GM19463 (cell line): ENCODE measurements at regions not wholly inside any gene's neighbourhood (a gene's known extent, or its start where the extent isn't known, plus 50 kb on each side); places are given as distances from the start of the nearest gene placed in this dataset.
"Not testable (repeated sequence)": the region's sequence is repeated elsewhere in the genome, so short reads cannot be mapped to it uniquely, and the experiment has no call there.

Experiments used
- ATAC-seq: cut with Tn5 transposase; IDR thresholded peaks from one replicate; pipeline ENCODE4 v1.9.1; 2021; ENCODE audit warnings: mild to moderate bottlenecking, moderate library complexity; ENCODE audit not compliant: unreplicated experiment

DNA sequence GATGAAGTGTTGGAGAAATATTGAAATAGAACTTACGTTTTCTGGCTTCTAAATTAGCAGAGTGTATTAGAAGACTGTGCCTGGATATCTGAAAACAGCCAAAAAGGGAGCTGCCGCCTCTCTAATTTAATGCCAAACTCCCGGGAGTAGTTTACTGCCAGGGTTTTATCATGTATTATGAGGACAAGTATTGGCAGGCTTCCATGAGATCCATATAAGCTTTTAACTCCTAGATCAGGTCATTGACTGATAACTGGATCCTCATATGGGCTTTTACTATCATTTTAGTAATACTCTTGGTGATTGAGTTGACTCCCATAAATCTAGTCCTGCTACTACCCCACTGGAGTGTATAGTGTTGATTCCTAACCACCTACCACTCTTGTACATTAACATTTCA lies 178.4 kb upstream of the CXADR start:
- ATAC-seq: no peak

DNA sequence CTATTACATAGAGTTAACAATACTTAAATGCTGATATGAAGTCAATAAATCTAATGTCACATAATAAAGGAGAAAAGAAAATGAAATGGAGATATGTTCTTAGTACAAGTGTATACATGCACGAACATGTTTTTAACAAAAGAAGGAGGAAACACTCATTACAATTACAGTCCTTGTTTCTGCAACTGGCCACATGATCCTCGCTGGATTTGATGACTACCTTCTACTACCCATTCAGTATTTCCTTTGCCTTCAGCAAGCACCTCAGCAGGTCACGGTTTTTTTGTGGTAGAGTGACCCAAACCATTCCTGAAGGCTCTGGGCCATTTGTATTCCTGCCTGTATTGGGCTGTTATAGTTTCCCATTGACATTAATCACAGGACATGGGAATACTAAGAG lies 172.8 kb upstream of the CXADR start:
- no peak for ATAC-seq

DNA sequence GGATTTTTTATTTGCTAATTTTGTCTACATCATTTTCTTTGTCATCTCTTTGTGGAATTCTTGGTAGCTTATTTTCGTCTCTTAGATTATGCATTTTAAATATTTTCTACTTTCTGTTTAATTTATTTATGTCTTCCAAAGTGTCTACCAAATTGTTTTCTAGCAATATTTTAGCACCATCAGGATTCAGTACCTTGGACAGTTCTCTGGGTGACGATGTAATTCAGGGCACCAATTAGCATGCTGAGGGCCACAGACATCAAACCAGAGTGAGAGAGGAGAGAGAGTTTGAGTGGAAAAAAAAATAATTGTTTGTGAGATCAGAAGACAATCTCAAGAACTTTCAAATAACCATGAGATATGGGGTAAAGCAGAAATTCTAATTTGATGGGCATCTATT lies 169.8 kb upstream of the CXADR start:
- ATAC-seq: no peak

DNA sequence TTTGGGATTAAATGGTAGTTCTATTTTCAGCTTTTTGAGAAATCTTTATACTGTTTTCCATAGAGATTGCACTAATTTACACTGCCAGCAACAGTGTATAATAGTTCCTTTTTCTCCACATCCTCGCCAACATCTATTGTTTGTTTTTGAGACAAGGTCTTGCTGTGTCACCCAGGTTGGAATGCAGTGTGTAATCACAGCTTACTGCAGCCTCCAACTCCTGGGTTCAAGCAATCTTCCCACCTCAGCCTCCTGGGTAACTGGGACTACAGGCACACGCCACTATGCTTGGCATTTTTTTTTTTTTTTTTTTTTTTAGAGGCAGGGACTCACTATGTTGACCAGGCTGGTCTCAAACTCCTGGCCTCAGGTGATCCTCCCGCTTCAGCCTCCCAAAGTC lies 164.5 kb upstream of the CXADR start:
- no peak for ATAC-seq

DNA sequence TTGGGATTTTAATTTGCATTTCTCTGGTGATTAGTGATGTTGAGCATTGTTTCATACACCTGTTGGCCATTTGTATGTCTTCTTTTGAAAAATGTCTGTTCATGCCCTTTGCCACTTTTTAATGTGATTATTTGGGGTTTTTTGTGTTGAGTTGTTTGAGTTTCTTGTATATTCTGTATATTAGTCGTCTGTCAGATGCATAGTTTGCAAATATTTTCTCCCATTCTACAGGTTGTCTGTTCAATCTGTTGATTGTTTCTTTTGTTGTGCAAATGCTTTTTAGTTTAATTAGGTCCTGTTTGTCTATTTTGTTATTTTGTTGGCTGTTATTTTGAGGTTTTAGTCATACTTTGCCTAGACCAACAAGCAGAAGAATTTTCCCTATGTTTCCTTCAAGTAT lies 164.0 kb upstream of the CXADR start:
- no peak for ATAC-seq

DNA sequence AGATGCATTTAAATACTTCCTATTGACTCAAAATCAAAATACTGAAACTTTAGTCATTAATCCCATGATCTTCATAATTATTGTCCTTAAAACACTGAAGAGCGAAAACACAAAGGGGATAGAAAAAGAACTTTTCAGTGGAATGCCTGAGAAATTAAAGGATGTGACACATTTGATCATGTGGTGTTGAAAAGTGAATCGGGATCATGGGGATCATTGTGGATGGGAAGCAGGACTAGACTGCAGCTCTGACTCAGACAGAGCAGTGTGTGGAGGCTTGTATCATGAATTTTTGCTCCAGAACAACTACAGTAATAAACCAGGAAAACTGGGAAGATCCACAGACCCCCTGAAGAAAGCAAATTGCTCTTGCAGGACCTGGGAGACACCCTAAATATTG lies 161.1 kb upstream of the CXADR start:
- ATAC-seq: no peak

DNA sequence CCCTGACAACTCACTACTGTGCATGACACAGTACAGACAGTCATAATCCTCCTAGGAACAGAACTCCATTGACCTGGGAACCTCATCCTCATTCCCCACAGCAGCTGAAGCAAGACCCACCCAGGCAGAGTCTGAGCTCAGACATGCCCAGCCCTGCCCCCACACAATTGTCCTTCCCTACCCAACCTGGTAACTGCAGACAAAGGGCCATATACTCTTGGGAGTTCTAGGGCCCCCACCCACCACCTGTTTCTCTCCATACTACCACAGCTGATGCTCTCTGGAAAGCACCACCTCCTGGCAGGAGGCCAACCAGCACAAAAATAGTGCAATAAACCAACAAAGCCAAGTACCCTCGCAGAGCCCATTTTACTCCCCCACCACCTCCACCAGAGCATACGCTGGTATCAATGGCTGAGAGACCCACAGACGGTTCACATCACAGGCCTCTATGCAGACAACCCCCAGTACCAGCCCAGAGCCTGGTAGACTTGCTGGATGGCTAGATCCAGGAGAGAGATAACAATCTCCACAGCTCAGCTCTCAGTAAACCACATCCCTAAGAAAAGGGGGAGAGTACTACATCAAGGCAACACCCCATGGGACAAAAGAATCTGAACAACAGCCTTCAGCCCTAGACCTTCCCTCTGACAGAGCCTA lies 159.7 kb upstream of the CXADR start:
- no peak for ATAC-seq

DNA sequence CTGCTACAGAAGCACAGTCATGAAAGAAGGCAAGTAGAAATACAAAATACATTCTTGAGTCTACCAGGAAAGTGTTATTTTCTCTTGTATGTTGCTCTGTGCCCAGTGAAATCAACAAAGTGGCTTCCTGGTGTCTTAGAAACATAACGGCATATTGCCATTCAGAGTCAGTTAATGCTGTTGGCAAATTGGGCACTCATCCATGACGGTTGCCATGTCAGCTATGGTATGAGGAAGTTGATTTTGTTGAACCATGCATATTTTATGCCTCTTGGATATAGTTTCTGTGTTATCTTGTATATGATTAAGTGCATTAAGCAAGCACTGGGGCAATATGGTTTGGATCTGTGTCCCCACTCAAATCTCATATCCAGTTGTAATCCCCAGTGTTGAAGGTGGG lies 153.1 kb upstream of the CXADR start:
- ATAC-seq: no peak

DNA sequence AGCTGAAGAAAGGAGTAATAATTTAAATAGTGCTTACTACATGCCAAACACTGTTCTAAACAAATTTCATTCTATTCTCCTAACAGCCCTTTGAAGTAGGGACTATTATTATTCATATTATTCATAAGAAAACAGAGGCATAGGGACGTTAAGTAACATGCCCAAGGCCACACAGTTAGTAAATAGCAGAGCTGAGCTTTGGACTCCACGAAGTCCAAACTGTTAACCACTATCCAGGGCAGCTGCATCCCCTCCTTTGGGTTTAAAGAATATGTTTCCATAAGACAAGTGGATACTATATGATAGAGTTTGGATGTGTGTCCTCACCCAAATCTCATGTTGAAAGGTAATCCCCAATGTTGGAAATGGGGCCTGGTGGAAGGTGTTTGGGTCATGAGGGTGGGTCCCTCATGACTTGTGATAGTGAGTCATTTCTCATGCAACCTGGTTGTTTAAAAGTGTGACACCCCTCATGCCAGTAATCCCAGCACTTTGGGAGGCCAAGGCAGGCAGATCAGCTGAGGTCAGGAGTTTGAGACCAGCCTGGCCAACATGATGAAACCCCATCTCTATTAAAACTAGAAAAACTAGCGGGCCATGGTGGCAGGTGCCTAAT lies 144.0 kb upstream of the CXADR start:
- no peak for ATAC-seq

DNA sequence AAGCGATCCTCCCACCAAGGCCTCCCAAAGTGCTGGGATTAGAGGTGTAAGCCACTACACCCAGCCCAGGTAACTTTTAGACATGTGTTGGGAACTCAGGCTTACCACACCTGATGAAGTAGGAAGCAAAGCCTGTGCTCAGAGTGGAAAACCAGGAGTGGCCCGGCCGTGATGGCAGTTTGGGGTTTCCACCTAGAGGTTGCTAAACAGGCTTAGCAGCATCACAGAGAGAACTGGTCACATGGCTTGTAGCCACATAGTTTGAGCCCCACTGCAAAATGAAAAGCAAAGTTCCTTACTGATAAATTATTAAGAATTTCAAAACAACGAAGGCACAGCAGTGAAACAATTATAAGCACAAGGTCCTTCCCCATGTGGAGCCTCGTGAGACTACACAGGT lies 142.6 kb upstream of the CXADR start:
- ATAC-seq: no peak

DNA sequence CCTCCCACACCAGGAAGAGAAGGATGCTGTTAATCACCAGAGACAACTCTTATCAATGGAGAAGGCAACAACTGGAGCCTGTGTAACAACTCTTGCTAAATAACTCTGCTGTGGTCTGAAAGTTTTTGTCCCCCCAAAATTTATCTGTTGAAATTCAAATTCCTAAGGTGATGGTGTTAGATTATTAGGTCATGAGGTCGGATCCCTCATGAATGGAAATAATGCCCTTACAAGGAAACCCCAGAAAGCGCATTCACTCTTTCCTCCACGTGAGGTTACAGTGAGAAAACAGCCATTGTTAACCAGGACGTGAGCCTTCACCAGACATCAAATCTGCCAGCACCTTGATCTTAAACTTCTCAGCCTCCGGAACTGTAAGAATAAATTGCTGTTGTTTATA lies 141.9 kb upstream of the CXADR start:
- no peak for ATAC-seq

DNA sequence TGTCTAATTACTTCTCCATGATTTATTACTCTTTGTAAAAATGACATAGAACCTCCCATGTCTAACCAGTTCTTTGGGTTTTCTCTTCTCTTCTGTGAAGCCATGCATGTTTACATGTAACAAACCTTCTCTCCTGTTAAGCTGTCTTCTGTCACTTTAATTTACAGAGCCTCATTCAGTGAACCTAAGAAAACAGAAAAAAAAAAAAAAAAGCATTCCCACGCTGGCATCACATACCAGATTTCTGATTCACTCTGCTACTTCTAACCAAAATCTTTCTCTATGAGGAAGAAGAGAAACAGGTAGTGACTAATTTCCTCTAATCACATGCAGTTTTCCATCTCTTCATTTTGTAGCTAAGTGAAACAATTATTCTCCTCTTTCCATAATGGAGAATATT lies 141.4 kb upstream of the CXADR start:
- ATAC-seq: no peak

DNA sequence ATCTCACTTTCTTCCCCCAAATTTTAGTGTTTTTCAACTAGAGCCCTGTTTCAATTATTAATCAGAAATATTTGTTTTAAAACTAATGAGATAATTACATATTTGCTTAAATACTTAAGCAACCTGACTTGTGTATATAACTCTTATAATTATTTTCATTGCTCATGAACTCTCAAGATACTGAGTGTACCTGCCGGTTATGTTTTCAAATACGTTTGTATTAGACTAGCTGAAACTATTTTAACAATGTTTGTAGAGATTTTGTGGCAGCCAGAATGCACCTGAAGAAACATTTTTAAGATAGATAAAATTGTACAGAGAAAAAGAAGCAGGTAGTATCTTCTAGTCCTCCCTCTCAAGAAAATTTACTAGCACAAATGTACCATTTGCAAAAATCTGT lies 140.6 kb upstream of the CXADR start:
- no peak for ATAC-seq

DNA sequence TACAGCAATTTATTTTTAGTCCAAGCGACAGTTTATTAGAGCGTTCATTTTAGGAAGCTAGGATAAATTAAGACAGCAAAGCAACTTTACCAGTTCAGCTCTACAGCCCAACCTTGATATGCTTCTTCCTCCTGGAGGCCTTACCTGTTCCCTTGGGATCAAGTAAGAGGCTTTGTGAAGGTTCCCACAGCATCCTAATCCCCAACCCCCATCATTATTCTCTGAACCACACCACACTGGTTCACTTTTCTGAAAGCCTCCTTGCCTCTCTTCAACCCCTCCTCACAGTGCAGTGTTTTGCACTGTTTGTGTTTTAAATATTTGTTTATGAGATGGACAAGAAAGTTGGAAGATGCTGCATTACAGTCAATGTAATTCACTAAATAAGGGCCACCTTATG lies 126.3 kb upstream of the CXADR start:
- no peak for ATAC-seq

DNA sequence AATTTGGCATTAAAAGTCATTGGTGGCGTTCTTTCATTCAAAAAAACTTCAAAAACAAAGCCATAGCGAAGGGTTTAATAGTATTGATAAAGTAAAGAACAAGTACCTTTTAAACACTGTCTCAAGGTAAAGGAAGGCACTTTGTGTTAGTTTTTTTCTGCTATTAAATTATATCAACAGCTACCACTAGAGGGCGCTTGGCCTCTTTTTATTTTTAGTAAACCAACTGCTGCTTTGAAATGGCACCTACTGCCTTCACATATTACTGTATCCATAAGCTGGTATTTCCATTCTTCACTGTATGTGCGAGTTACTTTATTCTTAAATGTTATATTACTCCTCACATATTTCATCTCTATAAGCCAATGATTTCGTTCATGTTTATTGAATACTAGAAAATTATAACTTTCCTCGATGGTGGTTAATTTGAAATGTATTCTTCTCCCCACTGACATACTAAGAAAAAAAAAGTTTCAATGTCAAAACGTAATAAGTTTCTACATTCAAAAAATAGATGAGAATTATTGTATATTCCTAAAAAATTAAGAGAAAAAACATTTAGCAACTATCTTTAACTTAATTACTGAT lies 125.7 kb upstream of the CXADR start:
- ATAC-seq: no peak

DNA sequence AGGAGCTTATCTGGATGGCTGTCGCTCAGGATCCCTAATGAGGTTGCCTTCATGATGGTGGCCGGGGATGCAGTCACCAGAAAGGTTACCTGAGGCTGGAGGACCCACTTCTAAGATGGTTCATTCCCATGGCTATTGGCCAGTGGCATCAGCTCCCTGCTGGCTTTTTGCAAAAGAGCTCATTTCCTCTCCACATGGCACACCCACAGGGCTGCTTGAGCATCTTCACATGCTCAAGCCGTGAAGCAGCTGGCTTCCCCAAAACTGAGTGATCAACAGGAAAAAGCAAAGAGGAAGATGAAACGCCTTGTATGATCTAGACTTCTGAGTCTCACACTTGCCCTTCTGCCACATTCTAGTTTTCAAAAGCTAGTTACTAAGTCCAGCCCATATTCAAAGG lies 124.6 kb upstream of the CXADR start:
- ATAC-seq: no peak

DNA sequence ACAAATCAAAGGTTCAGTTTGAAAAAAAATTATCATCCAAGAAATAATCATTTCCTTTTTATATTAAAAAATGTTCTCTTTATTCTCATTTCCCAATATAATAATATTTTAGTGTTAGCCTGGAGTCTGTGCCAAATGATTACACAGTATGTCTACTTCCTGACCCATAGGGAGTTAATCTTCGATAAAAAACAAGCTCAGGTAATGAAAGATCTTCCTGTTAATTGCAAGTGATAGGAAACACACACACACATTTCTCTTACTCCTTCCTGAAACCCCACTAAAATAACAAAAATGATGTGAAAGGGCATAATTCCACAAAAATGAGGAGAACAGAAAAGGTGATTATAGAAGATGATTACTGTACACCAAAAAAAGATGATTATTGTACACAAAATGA lies 123.5 kb upstream of the CXADR start:
- no peak for ATAC-seq

DNA sequence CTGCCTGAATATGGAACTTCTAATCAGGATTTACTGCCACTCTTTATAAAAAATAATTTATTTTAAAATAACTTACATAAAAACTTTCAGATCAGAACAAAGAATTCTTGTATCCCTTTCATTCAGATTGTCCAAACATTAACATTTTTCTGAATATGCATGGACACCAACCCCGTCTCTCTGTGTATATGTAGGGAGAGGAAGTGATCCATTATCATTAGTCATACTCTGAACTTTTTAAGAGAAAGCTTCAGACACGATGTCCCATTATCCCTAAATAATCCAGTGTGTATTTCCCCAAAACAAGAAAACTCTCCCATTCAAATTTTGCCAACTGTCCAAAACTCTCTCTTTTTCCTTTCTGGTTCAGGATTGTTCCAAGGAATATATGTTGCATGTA lies 122.3 kb upstream of the CXADR start:
- ATAC-seq: no peak

DNA sequence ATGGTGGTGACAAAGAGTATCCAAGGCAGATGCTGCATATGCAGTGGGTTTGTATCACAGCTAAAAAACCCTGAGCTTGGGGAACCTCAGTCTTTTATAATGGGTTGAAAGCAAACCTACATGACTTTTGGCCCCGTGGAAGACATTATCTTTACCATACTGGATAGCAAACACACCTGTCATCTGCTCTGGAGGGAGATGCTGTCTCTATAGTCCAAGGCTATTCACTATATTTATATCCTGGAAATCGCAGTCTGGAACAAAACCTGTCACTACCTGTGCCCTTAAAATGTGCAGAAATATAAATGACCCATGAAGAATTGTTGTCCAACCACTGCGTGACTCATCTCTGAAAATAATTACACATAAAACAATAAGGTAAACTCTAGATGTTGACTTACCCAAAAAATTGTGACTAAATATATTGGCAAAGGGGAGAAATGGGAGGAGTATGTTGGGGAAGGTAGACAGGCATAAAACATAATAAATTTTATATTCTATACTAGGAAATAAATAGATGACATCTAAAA lies 121.0 kb upstream of the CXADR start:
- no peak for ATAC-seq

DNA sequence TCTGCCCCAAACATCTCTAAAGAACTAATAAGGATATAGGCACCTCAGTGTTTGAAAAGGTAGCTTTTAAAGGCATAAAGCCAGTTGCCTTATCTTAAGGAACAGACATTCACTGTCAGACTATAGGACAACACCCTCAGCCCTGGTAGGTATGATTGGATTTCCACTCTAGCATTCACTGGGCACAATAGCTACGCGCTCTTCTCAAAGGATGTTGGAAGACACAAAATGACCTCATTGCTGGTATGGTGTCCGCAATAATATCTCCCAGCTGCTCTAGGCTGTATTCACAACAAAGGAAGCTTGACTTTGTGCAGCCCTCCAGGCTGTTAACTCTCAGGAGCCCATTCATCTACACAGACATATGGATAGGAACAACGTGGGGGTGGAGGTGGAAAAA lies 119.4 kb upstream of the CXADR start:
- ATAC-seq: no peak

DNA sequence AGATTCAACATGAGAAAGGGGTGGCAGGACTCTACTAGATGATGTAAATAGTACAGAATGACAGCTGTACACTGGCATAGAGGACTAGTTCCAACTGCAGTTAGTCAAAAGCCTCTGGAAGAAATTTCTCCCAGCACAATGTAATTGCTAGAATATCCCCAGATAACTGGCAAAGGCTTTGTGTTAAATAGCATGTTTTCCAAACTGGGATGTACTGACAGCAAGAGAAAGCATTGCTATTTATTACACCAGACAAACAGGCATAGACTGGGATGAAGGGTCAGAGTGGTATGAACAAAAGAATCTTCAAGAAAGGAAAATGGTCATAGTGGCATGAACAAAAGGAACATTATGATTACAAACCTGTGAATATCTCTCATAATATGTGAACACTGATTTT lies 115.9 kb upstream of the CXADR start:
- no peak for ATAC-seq

DNA sequence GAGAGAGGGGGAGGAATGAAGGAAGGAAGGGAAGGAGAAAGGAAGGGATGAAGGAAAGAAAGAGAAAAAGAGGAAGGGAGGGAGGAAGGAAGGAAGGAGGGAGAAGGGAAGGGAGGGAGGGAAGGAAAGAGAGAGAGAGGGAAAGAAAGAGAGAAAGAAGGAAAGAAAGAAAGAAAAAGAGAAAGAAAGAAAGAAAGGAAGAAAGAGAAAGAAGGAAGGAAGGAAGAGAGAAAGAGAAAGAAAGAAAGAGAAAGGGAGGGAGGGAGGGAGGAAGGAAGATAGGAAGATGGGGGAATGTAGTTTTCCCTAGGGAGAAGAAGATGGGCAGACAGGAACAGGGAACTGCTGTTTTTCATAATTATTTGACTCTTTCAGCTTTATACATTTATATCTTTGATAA lies 115.1 kb upstream of the CXADR start:
- ATAC-seq: no peak

DNA sequence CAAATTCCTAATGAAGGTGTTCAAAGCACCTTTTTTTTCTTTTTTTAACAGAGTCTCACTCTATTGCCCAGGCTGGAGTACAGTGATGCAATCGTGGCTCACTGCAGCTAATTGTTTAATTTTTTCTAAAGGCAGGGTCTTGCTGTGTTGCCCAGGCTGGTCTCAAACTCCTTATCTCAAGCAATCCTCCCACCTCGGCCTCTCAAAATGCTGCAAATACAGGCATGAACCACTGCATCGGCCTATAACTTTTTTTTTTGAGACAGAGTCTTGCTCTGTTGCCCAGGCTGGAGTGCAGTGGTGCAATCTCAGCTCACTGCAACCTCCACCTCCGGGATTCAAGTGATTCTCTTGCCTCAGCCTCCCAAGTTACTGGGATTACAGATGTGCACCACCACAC lies 113.9 kb upstream of the CXADR start:
- not testable (repeated sequence) for ATAC-seq
